RWPE2 (cell line): ENCODE measurements at regions not wholly inside any gene's neighbourhood (a gene's known extent, or its start where the extent isn't known, plus 50 kb on each side); places are given as distances from the start of the nearest gene placed in this dataset.

ENCODE experiments used
- ATAC-seq: fragments of 200-7000 bp; cut with Tn5 transposase; 3 replicates; pipeline ENCODE4 v1.9.1; 2021; ENCODE audit warnings: low read depth
- DNase-seq: peaks from one replicate; pipeline ENCODE4 v3.0.0-alpha.2; 2020; ENCODE audit warnings: low spot score
- H3K27ac ChIP-seq: fragments of 450-650 bp; 2 replicates; pipeline ENCODE4 v1.5.1; 2017; ENCODE audit warnings: mild to moderate bottlenecking; ENCODE audit not compliant: poor library complexity, severe bottlenecking
- H3K27me3 ChIP-seq: fragments of 250-450 bp; sonication (Bioruptor Pico); 2 replicates; pipeline ENCODE4 v1.5.1; 2021; ENCODE audit warnings: mild to moderate bottlenecking, moderate library complexity; ENCODE audit not compliant: insufficient read depth, poor library complexity, severe bottlenecking
- H3K36me3 ChIP-seq: fragments of 250-450 bp; sonication (Bioruptor Pico); 2 replicates; pipeline ENCODE4 v1.5.1; 2020; ENCODE audit warnings: low read depth, mild to moderate bottlenecking, moderate library complexity
- H3K4me1 ChIP-seq: fragments of 250-450 bp; sonication (Bioruptor Pico); 2 replicates; pipeline ENCODE4 v1.5.1; 2021; ENCODE audit warnings: mild to moderate bottlenecking, moderate library complexity; ENCODE audit not compliant: insufficient read depth, poor library complexity, severe bottlenecking
- H3K4me3 ChIP-seq: fragments of 250-450 bp; sonication (Bioruptor Pico); 2 replicates; pipeline ENCODE4 v1.5.1; 2021; ENCODE audit warnings: mild to moderate bottlenecking, moderate library complexity; ENCODE audit not compliant: severe bottlenecking
- H3K9me3 ChIP-seq: fragments of 250-450 bp; sonication (Bioruptor Pico); 2 replicates; pipeline ENCODE4 v1.5.1; 2021; ENCODE audit warnings: mild to moderate bottlenecking, moderate library complexity; ENCODE audit not compliant: severe bottlenecking
- TF ChIP-seq, protein P1 (sequence below): fragments of 450-650 bp; IDR thresholded peaks from one replicate; pipeline ENCODE4 v1.5.1; 2017; ENCODE audit warnings: mild to moderate bottlenecking, moderate library complexity; ENCODE audit not compliant: poor library complexity, severe bottlenecking

DNA sequence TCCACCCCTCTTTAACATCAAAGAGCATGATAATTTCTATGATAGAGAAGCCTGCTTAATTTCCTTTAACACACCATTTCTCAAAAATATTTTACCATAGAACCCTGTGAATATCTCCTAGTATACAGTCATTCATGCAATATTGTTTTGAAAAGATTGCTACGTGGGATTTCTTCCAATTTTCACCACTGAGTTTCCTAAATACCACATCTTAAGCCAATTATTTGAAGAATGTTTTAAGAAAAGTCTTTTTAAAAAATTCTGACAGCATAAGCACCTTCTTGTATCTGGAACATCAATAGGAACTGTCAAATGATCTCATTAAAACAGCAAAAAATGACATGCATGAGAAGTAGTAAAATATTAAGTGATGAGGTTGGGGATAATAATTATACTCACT lies 1126.7 kb downstream of the TUSC7 start:
- Histone ChIP-seq H3K36me3 (no peaks in the 10 kb centered on the region), H3K9me3 (no peaks in the 10 kb centered on the region), H3K27me3 (no peaks in the 10 kb centered on the region), H3K27ac (no peak overlapping the region), H3K4me1 (no peaks in the 10 kb centered on the region), H3K4me3 (no peak overlapping the region)
- TF ChIP-seq, protein P1, sequence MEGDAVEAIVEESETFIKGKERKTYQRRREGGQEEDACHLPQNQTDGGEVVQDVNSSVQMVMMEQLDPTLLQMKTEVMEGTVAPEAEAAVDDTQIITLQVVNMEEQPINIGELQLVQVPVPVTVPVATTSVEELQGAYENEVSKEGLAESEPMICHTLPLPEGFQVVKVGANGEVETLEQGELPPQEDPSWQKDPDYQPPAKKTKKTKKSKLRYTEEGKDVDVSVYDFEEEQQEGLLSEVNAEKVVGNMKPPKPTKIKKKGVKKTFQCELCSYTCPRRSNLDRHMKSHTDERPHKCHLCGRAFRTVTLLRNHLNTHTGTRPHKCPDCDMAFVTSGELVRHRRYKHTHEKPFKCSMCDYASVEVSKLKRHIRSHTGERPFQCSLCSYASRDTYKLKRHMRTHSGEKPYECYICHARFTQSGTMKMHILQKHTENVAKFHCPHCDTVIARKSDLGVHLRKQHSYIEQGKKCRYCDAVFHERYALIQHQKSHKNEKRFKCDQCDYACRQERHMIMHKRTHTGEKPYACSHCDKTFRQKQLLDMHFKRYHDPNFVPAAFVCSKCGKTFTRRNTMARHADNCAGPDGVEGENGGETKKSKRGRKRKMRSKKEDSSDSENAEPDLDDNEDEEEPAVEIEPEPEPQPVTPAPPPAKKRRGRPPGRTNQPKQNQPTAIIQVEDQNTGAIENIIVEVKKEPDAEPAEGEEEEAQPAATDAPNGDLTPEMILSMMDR: no peak
- ATAC-seq (no peak), DNase-seq (no peak)

DNA sequence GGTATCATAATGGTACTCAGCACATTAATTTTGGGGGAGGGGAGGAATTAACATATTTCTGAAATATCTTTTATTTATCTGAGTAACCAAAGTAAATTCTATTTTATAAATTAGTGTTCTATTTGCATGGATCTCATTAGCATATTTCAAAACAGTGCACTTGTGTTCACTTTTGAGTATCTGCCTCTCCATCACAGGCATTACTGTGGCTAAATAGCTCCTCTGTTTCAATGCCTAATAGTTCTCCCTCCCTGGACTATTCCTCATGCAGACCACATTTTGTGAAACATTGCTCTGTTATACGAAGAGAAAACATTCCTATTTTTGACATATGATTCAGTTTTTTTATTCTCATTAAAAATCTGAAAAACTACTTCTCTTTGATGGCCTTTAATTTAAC lies 1127.8 kb downstream of the TUSC7 start:
- H3K27me3 ChIP-seq: no peaks in the 10 kb centered on the region

DNA sequence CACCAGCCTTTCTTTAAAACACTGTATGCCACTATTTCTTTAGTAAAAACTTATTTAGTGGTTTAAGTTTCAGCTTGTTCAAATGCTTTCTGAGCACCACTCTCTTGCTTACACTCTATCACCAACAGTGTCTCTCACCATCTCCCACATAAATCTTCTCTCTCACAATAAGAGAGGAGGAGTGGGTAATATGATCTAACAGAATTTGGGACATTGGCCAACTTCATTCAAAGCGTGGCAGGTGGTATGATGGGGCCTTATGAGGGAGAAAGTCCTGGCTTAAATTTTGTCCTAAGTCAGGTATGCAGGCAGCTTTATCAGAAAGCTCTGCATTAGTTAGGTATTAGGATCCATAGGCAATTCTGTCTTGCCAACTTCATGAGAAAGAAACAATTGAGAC lies 1132.5 kb downstream of the TUSC7 start:
- DNase-seq: no peak
- Histone ChIP-seq H3K4me1 (no peaks in the 10 kb centered on the region), H3K27ac (no peak overlapping the region), H3K9me3 (no peaks in the 10 kb centered on the region), H3K4me3 (no peak overlapping the region), H3K27me3 (no peaks in the 10 kb centered on the region), H3K36me3 (no peaks in the 10 kb centered on the region)
- ATAC-seq: no peak
- TF ChIP-seq, protein P1: no peak

More for the DNA sequence above, 1127.8 kb downstream of the TUSC7 start:
- TF ChIP-seq, protein P1: no peak
- DNase-seq: no peak
- H3K4me3 ChIP-seq: no peak overlapping the region
- no peaks in the 10 kb centered on the region for H3K4me1 ChIP-seq
- no peaks in the 10 kb centered on the region for H3K36me3 ChIP-seq
- no peaks in the 10 kb centered on the region for H3K9me3 ChIP-seq
- ATAC-seq: no peak
- no peak overlapping the region for H3K27ac ChIP-seq

DNA sequence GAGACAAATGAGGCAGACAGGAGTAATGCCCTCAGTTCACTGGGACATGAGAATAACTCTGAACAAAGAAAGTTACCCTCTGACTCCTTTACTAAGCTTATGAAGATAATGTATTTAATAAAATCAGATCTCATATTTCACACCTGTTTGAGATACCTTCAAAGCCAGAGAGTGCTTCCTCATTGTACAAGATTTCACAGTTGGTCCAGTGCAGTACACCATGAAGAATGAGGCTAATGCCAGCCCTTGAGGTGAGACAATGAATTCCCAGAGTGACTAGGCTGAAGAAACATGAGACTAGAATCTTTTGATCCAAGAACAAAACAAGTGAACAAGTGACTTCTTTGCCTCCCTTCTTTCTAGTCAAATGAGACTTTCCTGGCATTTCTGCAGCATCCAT lies 1133.8 kb downstream of the TUSC7 start:
- no peaks in the 10 kb centered on the region for H3K27me3 ChIP-seq
- no peak for DNase-seq
- TF ChIP-seq, protein P1: no peak
- H3K36me3 ChIP-seq: no peaks in the 10 kb centered on the region
- H3K4me1 ChIP-seq: no peaks in the 10 kb centered on the region
- H3K27ac ChIP-seq: no peak overlapping the region
- no peak for ATAC-seq
- H3K9me3 ChIP-seq: no peaks in the 10 kb centered on the region
- H3K4me3 ChIP-seq: no peak overlapping the region

DNA sequence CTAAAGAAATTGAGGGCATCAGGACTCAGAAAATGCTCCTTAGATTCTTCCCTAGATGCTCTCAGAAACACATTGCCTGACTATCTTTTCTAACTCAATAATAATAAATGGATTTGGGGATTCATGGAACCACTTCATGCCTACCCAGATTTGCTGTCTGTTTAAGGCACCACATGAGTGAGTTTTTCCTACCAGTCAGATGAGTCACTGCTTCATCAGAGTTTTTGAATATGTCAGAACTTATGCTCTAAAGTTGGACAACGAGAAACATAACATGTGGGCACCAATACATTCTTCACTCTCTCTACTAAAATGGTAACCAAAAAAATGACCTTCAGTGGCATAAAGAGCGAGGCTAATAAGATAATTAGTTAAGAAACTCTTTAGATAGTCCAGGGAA lies 1135.1 kb downstream of the TUSC7 start:
- Histone ChIP-seq H3K36me3 (no peaks in the 10 kb centered on the region), H3K4me3 (no peak overlapping the region), H3K9me3 (no peaks in the 10 kb centered on the region), H3K4me1 (no peaks in the 10 kb centered on the region), H3K27ac (no peak overlapping the region), H3K27me3 (no peaks in the 10 kb centered on the region)
- TF ChIP-seq, protein P1: no peak
- DNase-seq: no peak
- no peak for ATAC-seq
